Inflammatory macrophage treated with lipopolysaccharide for 1 hour (primary cell): ENCODE measurements at regions not wholly inside any gene's neighbourhood (a gene's known extent, or its start where the extent isn't known, plus 50 kb on each side); places are given as distances from the start of the nearest gene placed in this dataset.
A peak's percentile ranks its signal among the peaks of the same experiment; 100 is the strongest.

Source experiments
- DNase-seq, 2 donors: peaks; one replicate each; pipeline ENCODE4 v3.0.0-alpha.2; 2020 to 2022

GRCh38 chr10:3857318-3857717, 72.3 kb upstream of the KLF6 start:
- peak; percentile 70 to 92 for DNase-seq

- no peak for DNase-seq
These were observed 71.6 kb upstream of the KLF6 start for GRCh38 chr10:3856593-3856992.

- DNase-seq, result peak in 1 of 2 donors; percentile 72
These were observed 68.7 kb upstream of the KLF6 start for GRCh38 chr10:3853547-3854303.

GRCh38 chr10:3853016-3853415, 68.0 kb upstream of the KLF6 start:
- DNase-seq, result no peak

GRCh38 chr10:3852147-3852904, 67.3 kb upstream of the KLF6 start:
- DNase-seq, result peak; percentile 90 to 98

- peak; percentile 92 to 99 for DNase-seq
These were observed 66.3 kb upstream of the KLF6 start for GRCh38 chr10:3850999-3851937.

GRCh38 chr10:3848775-3849635, 64.0 kb upstream of the KLF6 start:
- DNase-seq, result no peak

GRCh38 chr10:3848005-3848774, 63.2 kb upstream of the KLF6 start:
- DNase-seq, result no peak

- DNase-seq, result no peak
These were observed 61.7 kb upstream of the KLF6 start for GRCh38 chr10:3846736-3847135.

GRCh38 chr10:3844491-3845025, 59.5 kb upstream of the KLF6 start:
- no peak for DNase-seq

GRCh38 chr10:3838460-3839437, 53.7 kb upstream of the KLF6 start:
- DNase-seq, result peak; percentile 50 to 53

GRCh38 chr10:3837647-3838459, 52.8 kb upstream of the KLF6 start:
- no peak for DNase-seq

- DNase-seq, result peak; percentile 74 to 83
These were observed 51.3 kb upstream of the KLF6 start for GRCh38 chr10:3836222-3836820.

- peak; percentile 87 to 97 for DNase-seq
These were observed 50.8 kb upstream of the KLF6 start for GRCh38 chr10:3835770-3836169.

- DNase-seq, result peak; percentile 61 to 64
These were observed 49.9 kb upstream of the KLF6 start for GRCh38 chr10:3834947-3835346.
